HEK293 (cell line): ENCODE measurements at regions not wholly inside any gene's neighbourhood (a gene's known extent, or its start where the extent isn't known, plus 50 kb on each side); places are given as distances from the start of the nearest gene placed in this dataset.

ENCODE experiments used
- ZIC2 ChIP-seq: fragments of 450-650 bp; formaldehyde crosslinking; IDR thresholded peaks from 2 replicates; pipeline ENCODE4 v1.5.1; 2016; ENCODE audit warnings: missing biosample characterization, missing genetic modification characterization
- ZNF175 ChIP-seq: fragments of 450-650 bp; formaldehyde crosslinking; IDR thresholded peaks from 2 replicates; pipeline ENCODE4 v1.5.1; 2016; ENCODE audit warnings: missing biosample characterization, missing genetic modification characterization
- ZNF24 ChIP-seq: fragments of 450-650 bp; formaldehyde crosslinking; IDR thresholded peaks from 2 replicates; pipeline ENCODE4 v1.5.1; 2016; ENCODE audit warnings: missing biosample characterization, missing genetic modification characterization
- ZNF292 ChIP-seq: fragments of 450-650 bp; formaldehyde crosslinking; IDR thresholded peaks from 2 replicates; pipeline ENCODE4 v1.5.1; 2016; ENCODE audit warnings: low read depth, missing biosample characterization, missing genetic modification characterization, borderline replicate concordance
- ZNF350 ChIP-seq: fragments of 450-650 bp; formaldehyde crosslinking; IDR thresholded peaks from 2 replicates; pipeline ENCODE4 v1.5.0; 2017; ENCODE audit warnings: missing biosample characterization, mild to moderate bottlenecking, missing genetic modification characterization
- TF ChIP-seq, protein P1 (sequence below): fragments of 450-650 bp; formaldehyde crosslinking; IDR thresholded peaks from 2 replicates; pipeline ENCODE4 v1.5.1; 2016; ENCODE audit warnings: missing biosample characterization, missing genetic modification characterization
- TF ChIP-seq, protein P2 (sequence below): fragments of 450-650 bp; formaldehyde crosslinking; IDR thresholded peaks from 2 replicates; pipeline ENCODE4 v1.5.1; 2016; ENCODE audit warnings: missing biosample characterization, missing genetic modification characterization

DNA sequence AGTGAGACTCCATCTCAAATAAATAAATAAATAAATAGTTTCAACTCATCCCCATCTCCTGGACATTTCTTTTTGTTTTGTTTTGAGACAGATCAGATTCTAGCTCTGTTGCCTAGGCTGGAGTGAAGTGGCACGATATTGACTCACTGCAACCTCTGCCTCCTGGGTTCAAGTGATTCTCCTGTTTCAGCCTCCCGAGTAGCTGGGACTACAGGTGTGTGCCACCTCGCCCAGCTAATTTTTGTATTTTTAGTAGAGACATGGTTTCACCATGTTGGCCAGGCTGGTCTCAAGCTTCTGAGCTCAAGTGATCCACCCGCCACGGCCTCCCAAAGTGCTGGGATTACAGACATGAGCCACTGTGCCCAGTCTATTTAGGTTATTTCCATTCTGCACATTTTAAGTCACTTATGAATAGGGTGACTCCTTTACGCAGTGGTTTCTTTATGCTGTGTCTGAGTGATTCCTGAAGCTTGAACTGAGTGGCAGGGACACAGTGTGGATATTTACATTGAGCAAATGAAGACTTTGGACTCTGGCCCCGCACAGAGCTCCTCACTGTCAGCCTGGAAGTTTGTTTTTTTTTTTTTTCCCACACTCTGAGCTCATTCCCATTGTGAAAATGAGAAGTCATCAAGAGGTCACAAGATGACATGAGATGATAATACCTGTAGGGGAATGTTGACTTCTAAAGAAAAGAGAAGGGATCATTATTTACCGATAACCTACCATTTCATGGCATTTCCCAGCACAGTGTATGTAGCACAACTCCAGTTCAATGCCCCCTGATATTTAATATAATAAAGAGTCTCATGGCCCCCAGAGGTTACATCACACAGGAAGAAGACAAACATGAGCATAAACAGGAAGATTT lies 72.6 kb downstream of the TBX3 start:
- TF ChIP-seq, protein P1, sequence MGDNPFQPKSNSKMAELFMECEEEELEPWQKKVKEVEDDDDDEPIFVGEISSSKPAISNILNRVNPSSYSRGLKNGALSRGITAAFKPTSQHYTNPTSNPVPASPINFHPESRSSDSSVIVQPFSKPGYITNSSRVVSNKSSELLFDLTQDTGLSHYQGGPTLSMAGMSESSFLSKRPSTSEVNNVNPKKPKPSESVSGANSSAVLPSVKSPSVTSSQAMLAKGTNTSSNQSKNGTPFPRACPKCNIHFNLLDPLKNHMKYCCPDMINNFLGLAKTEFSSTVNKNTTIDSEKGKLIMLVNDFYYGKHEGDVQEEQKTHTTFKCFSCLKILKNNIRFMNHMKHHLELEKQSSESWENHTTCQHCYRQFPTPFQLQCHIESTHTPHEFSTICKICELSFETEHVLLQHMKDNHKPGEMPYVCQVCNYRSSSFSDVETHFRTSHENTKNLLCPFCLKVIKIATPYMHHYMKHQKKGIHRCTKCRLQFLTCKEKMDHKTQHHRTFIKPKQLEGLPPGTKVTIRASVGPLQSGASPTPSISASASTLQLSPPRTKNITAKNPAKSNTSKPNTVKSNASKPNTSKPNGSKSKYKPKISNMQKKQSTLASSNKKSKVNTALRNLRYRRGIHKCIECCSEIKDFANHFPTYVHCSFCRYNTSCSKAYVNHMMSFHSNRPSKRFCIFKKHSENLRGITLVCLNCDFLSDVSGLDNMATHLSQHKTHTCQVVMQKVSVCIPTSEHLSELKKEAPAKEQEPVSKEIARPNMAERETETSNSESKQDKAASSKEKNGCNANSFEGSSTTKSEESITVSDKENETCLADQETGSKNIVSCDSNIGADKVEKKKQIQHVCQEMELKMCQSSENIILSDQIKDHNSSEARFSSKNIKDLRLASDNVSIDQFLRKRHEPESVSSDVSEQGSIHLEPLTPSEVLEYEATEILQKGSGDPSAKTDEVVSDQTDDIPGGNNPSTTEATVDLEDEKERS: no peak
- TF ChIP-seq, protein P2, sequence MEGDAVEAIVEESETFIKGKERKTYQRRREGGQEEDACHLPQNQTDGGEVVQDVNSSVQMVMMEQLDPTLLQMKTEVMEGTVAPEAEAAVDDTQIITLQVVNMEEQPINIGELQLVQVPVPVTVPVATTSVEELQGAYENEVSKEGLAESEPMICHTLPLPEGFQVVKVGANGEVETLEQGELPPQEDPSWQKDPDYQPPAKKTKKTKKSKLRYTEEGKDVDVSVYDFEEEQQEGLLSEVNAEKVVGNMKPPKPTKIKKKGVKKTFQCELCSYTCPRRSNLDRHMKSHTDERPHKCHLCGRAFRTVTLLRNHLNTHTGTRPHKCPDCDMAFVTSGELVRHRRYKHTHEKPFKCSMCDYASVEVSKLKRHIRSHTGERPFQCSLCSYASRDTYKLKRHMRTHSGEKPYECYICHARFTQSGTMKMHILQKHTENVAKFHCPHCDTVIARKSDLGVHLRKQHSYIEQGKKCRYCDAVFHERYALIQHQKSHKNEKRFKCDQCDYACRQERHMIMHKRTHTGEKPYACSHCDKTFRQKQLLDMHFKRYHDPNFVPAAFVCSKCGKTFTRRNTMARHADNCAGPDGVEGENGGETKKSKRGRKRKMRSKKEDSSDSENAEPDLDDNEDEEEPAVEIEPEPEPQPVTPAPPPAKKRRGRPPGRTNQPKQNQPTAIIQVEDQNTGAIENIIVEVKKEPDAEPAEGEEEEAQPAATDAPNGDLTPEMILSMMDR (tag by site-specific recombination): no peak
- TF ChIP-seq ZNF350 (tag by site-specific recombination) (no peak), ZNF292 (no peak), ZNF175 (tag by site-specific recombination) (no peak), ZNF24 (tag by site-specific recombination) (no peak), ZIC2 (no peak)
